ENCODE measurements at regions not wholly inside any gene's neighbourhood (a gene's known extent, or its start where the extent isn't known, plus 50 kb on each side); places are given as distances from the start of the nearest gene placed in this dataset.

DNA sequence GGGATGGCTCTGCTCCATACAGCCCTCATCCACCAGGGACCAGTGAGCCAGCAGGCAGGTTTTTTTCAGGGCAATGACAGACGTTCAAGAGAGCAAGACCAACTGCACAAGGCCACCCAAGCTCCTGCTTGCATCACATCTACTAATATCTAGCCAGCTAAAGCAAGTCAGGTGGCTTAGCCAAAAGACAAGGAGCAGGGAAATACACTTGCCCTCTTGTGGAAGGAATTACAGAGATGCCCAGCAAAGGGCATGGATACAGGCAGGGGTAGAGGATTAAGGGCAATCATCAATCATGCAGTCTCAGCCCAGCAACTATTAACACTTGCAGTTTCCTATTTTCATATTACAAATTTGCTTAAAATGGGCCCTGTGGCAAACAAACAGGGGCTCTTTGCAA is 81.5 kb upstream of the NTRK3 start:
- no peak for TF ChIP-seq SUZ12 (IDR thresholded peaks at IDR 0.05; ENCODE audit: extremely low read depth, insufficient read depth, insufficient read length)
- no peak for TF ChIP-seq ZNF274 (IDR thresholded peaks at IDR 0.05; ENCODE audit: low read depth, low read length)
